Right hindlimb (tissue), 1 donor: ENCODE measurements at regions not wholly inside any gene's neighbourhood (a gene's known extent, or its start where the extent isn't known, plus 50 kb on each side); places are given as distances from the start of the nearest gene placed in this dataset.

Source experiments
- DNase-seq: peaks from one replicate; pipeline ENCODE4 v3.0.0-alpha.2; 2018

DNA sequence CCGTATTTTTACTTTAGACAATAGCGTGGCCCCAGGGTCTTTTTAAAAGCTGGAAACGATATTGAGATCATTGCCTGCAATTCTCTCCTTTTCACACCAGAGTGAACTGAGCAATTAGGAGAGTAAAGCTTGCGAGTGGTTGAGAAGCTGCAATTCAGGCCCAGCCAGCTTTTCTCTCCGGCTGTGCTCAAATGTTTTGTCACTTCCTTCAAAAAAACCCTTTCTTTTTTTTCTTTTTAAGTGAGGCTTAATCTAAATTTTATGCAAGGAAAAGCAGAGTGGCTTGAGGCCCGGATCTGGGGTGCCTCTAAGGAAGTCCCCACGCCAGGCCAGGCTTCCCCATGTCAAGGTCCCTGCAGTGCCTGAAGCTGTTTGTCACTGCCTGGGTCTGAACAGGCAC lies 433.9 kb downstream of the GLRX3 start:
- DNase-seq, result no peak

DNA sequence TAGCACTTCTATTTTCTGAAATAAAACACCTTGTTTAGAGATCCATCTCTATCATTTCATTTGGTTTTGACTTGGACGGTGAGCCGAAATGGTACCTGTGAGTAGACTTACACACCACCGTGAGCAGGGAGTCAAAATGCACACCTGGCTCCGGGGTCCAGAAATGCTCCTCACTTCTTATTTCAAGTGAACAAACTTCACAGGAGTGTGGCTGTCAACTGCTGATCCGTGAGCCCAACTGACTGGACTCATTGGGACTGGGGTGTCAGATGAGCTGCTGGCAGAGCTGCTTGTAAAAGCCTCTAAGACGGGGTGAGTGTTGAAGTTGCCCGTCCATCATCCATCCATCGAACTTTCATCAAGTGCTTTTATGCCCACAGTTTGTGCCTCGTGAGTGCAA lies 435.5 kb downstream of the GLRX3 start:
- no peak for DNase-seq

DNA sequence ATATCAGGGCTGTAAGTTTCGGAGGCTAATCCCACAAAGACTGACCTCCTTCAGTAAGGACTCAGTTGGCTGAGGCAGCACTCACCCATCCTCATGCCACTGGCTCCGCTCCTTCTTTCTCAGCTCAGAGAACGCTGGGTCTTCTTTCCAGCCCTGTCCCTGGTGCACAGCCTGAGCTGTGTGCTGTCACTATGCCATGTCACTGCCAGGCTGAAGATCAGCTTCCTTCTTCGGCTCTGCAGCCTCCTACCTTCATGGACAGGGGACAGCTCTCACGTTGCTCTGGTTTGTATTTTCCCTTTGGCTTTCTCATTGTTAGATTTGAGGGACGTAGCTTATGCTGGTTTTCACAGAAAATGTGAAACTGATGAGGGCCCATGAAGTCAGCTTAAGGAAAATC lies 437.3 kb downstream of the GLRX3 start:
- no peak for DNase-seq

DNA sequence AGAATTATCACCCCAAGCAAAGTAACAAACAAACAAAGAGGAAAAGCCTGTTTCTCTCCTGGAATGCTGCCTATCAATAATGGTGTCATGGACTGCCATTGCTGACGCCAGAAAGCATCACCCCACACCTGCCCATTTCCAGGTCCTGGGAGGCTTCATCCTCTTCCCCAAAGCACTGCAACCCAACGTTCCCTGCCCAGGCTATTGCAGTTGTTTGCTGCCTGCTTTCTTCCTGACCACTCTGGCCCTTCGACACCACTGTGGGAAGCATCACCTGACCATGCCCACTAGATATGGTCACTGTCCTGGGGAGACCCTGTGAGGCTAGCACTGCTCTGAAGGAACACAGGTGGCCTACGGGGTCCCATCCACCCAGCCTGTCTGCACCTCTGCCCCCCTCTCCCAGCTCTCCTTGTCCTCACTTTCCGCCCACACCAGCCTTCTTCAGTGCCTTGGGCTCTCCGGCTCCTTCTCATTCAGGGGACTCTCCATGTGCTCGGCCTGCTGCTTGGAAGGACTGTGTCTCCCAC lies 439.6 kb downstream of the GLRX3 start:
- DNase-seq, result no peak

- DNase-seq, result no peak
Measured at GRCh38 chr10:130576427-130576826, 440.2 kb downstream of the GLRX3 start.

GRCh38 chr10:130577039-130577438 lies 440.8 kb downstream of the GLRX3 start:
- DNase-seq, result no peak

DNA sequence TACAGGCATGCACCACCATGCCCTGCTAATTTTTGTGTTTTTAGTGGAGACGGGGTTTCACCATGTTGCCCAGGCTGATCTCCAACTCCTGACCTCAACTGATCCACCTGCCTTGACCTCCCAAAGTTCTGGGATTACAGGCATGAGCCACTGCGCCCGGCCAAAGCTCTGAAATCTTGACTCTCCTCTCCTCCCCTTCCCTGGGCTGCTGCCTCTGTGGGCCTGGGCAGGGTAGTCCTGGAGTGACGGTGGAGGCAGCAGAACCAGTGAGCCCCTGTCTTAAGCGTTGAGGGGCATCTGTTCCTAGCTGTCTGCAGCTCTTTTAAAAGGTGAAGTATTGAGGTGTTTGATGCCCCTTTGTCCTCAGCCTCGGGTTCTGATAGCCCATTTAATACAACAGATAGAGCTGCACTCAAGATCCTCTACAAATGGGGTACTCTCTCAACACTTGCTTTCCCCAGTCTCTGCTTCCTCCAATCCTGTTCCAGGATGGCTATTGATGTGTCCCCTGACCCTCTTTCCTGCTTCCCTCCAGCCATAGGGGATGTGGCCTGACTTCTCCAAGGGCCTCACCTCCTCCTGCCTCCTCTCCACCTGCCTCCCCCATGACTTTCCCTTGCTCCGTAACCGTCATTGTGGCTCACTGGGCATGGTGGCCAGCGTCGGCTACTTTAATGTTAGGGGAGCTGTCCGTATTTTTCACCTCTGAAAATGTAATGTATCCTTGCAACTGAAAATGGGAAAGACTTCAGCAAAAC lies 442.5 kb downstream of the GLRX3 start:
- no peak for DNase-seq

DNA sequence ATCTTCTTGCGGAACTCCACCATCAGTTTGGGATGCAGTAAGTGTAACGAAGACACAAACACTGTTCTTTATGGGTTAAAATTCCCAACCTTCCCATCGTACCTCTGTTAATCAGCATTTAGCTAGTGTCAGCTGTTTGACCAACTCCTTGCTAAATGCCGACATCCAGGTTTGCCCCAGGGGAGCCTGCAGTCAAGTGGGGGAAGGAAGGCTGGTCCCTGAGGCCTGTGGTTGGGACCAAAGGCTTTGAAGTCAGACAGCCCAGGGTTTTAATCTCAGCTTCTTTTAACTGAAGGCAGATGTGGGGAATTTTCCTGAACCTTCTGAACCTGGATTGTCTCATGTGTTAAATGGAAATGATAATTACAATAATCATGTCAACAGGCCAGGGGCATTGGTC lies 443.7 kb downstream of the GLRX3 start:
- no peak for DNase-seq

DNA sequence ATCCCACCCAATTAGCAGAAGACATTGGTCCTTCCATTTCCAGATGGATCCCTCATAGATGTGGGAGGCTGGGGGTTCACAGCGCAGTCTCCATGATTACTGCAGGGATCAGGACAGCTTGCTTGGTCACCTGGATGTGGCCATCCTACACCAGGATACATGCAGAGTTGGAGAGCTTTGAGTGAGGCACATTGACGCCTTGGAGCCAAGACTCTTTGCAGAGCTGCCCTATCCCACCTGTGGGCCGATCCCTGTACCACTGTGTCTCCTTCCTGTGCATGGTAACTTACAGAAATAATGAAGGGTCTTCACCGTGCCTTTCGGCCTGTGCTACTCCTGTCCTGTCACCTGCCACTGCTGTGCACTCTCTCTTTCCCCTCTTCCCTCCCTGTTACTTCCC lies 444.8 kb downstream of the GLRX3 start:
- DNase-seq, result no peak

DNA sequence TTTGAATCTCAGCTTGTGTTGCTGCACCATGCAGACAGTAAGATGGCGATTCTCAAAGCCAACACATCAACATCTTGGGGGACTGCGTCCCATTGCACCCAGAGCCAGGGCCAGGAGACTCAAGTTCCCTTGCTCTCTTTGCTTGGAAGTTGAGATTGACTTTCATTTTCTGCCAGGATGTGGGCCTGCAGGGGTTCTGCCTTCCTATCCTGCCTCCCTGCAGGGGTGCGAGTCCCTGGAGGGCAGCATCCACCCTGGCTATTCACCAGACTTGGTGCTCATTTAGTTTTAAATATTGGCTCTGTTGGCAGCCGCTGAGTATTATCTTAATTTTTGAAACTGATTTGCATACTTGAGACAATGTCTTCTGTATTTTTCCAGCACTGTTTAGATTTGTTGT lies 451.5 kb downstream of the GLRX3 start:
- DNase-seq, result no peak

GRCh38 chr10:130606001-130606405 lies 469.8 kb downstream of the GLRX3 start:
- no peak for DNase-seq

GRCh38 chr10:130607366-130607765 lies 471.2 kb downstream of the GLRX3 start:
- no peak for DNase-seq

DNA sequence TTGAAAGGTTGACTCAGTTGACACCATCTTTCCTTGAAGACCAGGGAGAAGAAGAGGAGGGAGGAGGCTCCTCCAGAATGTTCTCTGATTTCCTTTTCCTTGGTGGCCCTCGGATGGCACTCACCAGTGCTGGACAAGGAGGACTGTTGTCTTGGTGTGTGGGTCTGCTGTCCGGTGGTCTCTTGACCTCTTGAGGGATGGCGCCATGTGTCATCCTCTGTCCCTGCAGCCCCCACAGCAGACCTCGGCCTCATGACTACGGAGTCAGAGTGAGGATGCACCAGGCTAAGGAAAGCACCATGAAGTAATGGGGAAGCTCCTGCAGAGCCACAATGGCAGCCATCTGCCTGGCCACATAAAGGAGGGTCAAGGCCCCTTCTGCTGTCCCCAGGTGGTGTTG lies 475.0 kb downstream of the GLRX3 start:
- no peak for DNase-seq

- DNase-seq, result no peak
Measured at GRCh38 chr10:130615457-130615856, 479.3 kb downstream of the GLRX3 start.

DNA sequence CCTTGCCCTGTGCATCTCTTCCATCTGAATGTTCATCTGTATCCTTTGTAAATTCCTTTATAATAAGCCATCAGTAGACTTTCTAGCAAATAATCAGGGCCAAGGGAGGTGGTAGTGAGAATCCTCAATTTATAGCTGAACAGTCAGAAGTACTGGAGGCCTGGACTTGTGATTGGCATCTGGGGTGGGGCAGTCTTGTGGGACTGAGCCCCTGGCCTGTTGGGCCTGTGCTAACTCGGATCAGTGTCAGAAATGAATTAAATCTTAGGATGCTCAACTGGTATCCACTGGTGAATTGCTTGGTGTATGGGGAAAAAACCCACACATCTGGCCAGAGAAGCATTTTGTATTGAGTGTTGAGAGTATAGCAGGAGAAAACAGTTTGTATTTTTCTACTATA lies 481.8 kb downstream of the GLRX3 start:
- no peak for DNase-seq

GRCh38 chr10:130618647-130619046 lies 482.5 kb downstream of the GLRX3 start:
- DNase-seq, result no peak

DNA sequence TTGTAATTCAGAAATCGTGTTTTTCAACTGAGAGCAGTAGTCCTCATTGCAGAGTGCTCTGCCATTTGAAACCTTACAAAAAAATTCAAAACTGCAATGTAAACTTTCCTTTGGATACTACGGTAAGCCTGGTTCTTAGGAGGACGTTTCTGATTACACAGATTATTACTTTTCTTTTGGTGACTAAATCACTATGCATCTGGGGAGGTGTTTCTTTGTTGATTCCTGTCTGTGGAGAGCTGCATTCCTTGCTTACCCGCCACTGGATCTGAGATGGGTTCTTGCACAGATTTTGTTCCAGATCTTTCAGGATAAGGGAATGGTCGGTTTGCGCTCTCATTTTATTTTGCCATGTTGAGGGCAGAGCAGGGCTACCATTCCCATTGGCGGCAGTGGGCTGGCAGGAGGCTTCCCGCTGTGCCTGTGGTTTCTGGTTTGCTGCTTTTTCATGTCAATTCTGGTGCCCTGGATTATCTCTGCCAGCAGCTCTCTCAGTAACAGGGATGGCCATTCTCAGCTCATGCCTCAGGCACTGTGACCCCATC lies 485.1 kb downstream of the GLRX3 start:
- no peak for DNase-seq

DNA sequence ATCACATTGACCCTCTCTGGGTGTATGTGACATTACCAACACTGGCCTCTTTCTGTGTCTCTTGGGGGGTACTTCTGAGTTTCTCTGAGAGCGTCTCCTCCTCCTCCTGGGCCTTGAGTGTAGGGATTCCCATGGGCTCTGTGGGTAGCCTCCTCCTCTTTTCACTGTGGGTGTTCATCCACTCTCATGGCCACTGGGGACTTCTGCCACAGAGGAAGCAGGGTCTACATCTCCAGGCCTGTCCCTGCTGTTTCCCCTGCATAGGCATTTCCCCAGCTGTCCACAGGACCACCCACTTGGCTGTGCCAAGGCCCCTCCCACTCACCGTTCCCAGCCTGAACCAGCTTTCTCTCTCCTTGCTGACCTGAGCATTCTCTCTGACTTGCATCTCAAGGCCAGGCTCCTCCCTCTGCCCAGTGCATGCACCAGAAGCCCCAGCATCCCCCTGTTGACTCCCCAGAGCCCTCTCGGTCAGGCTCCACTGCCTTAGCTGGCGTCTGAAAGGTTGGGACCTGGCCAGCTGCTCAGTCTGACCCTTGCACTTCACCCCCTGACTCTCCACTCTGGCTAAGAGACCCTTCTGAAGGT lies 487.6 kb downstream of the GLRX3 start:
- DNase-seq, result no peak

GRCh38 chr10:130627346-130628045 lies 491.3 kb downstream of the GLRX3 start:
- DNase-seq, result no peak

DNA sequence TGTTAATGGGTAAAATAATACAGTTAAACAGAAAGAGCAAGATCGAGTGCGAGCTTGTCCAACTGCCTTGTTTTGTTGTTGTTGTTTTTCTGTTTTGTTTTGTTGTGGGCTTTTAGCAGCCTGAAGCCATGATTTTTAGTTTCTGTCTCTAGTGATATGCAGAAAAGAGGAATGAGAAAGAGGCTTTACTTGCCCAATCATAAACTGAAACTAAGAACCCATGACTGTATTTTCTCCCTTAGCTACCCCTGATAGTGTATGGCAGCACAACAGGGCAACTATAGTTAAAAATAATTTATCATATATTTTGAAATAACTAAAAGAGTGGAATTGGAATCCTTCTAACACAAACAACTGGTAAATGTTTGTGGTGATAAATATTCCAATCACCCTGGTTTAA lies 493.9 kb downstream of the GLRX3 start:
- DNase-seq, result no peak

DNA sequence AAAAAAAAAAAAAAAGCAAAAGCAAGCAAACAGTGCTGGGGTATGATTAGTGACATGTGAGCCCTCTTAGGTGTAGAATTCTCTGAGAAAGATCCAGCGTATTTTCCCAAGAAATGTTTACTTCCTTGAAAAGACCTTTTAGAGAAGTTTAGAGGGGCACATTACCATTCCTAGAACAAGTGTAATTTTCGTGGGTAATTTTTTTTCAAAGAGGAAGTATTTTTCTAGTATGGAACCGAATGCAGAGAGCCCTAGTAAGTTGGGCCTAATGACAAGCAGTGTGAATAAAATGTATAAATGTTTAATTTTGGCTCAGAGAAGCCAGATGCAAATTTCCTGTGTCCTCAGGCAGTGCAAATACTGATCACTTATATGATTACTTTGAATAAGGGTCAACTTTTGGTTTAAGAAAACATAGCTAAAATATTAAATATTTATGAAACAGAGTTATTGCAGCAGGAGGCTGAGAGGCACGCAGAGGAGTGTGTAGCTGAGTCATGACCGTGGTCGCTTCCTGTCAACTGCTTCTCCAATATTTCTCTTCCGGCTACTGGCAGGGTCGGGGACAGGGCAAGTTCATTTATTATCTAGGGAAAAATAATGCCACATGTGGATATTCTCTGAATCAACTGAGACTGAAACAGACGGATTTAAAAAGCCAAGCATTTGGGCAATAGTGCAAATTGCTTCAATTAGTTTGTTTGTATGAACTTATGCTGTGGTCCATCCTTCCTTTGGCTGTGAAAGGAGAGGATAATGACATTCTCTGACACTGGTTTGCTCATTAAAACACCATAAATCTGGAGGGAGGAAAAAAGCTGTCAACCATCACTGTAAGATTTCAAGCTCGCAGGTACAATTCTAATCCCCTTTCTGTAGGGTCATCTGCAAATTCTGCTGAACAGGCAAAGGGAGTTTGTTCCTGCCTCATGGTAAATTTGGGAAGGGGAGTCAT lies 495.2 kb downstream of the GLRX3 start:
- DNase-seq, result no peak

- no peak for DNase-seq
Measured at GRCh38 chr10:130634816-130635215, 498.6 kb downstream of the GLRX3 start.

DNA sequence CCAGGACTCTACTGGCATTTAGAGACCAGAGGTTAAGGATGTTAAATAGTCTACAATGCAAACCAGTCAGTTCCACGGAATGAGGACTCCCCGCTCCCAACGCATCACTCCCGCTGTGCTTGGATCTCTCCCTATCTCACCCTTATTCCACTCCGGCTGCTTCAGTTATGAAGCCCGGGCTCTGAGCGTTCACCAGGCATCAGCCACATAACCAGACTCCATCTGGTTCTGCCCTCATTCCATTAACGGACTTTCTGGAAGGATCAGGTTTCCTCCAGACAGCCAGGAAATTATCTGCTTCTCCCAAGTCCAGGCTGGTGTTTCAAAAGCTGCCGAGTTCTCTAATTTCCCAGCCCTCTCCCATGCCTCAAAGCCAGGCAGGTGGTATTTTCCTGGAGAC lies 499.3 kb downstream of the GLRX3 start:
- DNase-seq, result no peak
